ENCODE measurements at regions not wholly inside any gene's neighbourhood (a gene's known extent, or its start where the extent isn't known, plus 50 kb on each side); places are given as distances from the start of the nearest gene placed in this dataset.

DNA sequence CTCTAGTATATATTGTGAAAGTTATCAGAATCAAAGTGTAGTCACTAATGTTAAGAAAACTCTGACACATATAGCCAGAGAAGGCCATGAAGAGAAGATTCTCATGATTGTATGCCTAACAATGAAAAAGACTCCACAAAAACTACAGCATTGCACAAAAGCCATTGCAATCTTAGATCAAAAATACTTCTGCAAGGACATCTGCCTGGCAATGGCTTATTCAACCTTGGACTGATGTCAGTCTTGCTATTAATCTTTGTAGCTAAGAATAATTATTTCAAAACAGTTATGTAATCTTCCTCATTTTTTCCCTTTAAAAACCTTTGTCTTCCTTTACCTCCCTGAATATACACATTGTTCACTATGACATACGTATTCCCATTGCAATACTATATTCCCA is 55.3 kb upstream of the SLC36A4 start:
- Histone ChIP-seq H3K27me3 (no peaks in the 10 kb centered on the region), H3K4me3 (no peak overlapping the region), H3K9me3 (no peaks in the 10 kb centered on the region), H3K27ac (replicated peaks in 1 of 4) (no peak overlapping the region), H3K36me3 (no peaks in the 10 kb centered on the region), H3K4me1 (peaks cover 0 to 24% (median 22%) of the 10 kb centered on the region in 4 donors)
- intact Hi-C loops (cut with DNase I), result no loop called here
- 91% methylated on average over 1 of the region's 1 CpG for WGBS
- no peak for DNase-seq (ENCODE audit: extremely low spot score)
- TF ChIP-seq POLR2A (IDR thresholded peaks at IDR 0.05; ENCODE audit: low read depth), result no peak
- TF ChIP-seq, protein P1, sequence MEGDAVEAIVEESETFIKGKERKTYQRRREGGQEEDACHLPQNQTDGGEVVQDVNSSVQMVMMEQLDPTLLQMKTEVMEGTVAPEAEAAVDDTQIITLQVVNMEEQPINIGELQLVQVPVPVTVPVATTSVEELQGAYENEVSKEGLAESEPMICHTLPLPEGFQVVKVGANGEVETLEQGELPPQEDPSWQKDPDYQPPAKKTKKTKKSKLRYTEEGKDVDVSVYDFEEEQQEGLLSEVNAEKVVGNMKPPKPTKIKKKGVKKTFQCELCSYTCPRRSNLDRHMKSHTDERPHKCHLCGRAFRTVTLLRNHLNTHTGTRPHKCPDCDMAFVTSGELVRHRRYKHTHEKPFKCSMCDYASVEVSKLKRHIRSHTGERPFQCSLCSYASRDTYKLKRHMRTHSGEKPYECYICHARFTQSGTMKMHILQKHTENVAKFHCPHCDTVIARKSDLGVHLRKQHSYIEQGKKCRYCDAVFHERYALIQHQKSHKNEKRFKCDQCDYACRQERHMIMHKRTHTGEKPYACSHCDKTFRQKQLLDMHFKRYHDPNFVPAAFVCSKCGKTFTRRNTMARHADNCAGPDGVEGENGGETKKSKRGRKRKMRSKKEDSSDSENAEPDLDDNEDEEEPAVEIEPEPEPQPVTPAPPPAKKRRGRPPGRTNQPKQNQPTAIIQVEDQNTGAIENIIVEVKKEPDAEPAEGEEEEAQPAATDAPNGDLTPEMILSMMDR (IDR thresholded peaks at IDR 0.05), result no peak
- TF ChIP-seq EP300 (IDR thresholded peaks at IDR 0.05), result no peak
- no peak for TF ChIP-seq POLR2AphosphoS5 (IDR thresholded peaks at IDR 0.05)

DNA sequence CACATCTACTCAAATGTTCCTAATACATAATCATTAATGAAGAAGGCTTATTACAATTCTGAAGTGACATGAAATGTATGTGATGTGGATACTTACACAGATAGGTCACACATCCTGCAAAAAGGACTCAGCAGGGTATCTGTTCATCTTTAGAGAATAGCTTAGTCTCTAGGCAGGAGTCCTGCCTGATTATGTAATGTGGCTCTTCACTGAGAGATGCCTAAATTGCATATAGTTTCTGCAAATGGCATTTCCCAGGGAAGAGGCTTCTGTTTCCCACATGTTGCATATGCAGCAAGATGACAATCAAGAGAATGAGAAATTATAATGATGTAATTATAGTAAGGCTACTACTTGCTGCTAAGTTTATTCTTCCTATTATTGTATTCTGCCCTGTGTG is 58.8 kb upstream of the SLC36A4 start:
- TF ChIP-seq POLR2AphosphoS5 (IDR thresholded peaks at IDR 0.05) (no peak), EP300 (IDR thresholded peaks at IDR 0.05) (no peak), POLR2A (IDR thresholded peaks at IDR 0.05; ENCODE audit: low read depth) (no peak)
- TF ChIP-seq, protein P1 (IDR thresholded peaks at IDR 0.05), result no peak
- Histone ChIP-seq H3K27ac (replicated peaks in 1 of 4) (no peak overlapping the region), H3K4me3 (no peak overlapping the region), H3K36me3 (no peaks in the 10 kb centered on the region), H3K9me3 (peaks cover 0 to 10% (median 3%) of the 10 kb centered on the region in 4 donors), H3K27me3 (no peaks in the 10 kb centered on the region), H3K4me1 (no peaks in the 10 kb centered on the region)
- intact Hi-C loops (cut with DNase I), result no loop called here
- no peak for DNase-seq (ENCODE audit: extremely low spot score)

DNA sequence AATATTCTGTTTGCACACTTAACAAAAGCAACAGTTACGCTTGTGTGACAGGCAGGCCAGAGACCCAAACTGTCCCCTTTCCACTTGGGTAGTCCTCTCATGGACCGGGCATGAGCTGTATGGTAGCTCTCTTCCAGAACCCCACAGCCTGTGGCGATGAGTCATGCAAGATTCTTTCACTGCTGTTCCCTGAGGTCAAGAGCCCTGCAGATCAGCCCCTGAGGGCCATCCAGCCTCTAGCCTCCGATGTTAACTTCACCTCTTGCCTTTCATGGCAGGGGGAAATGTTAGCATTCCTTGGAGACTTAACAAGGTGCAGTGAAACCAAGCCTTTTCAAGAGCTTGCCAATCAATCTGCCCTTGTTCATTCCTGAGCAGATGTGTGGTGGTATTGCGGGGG is 63.2 kb upstream of the DEUP1 start:
- no peak overlapping the region for H3K27ac ChIP-seq (replicated peaks in 1 of 4)
- no peak overlapping the region for H3K4me3 ChIP-seq
- no peaks in the 10 kb centered on the region for H3K36me3 ChIP-seq
- no peaks in the 10 kb centered on the region for H3K9me3 ChIP-seq
- intact Hi-C loops (cut with DNase I), result no loop called here
- no peaks in the 10 kb centered on the region for H3K4me1 ChIP-seq
- 85% methylated on average over 5 of the region's 5 CpGs for WGBS
- no peaks in the 10 kb centered on the region for H3K27me3 ChIP-seq
- TF ChIP-seq POLR2A (IDR thresholded peaks at IDR 0.05; ENCODE audit: low read depth), result no peak
- no peak for TF ChIP-seq POLR2AphosphoS5 (IDR thresholded peaks at IDR 0.05)
- TF ChIP-seq, protein P1 (IDR thresholded peaks at IDR 0.05), result no peak
- TF ChIP-seq EP300 (IDR thresholded peaks at IDR 0.05), result no peak
- DNase-seq (ENCODE audit: extremely low spot score), result no peak

DNA sequence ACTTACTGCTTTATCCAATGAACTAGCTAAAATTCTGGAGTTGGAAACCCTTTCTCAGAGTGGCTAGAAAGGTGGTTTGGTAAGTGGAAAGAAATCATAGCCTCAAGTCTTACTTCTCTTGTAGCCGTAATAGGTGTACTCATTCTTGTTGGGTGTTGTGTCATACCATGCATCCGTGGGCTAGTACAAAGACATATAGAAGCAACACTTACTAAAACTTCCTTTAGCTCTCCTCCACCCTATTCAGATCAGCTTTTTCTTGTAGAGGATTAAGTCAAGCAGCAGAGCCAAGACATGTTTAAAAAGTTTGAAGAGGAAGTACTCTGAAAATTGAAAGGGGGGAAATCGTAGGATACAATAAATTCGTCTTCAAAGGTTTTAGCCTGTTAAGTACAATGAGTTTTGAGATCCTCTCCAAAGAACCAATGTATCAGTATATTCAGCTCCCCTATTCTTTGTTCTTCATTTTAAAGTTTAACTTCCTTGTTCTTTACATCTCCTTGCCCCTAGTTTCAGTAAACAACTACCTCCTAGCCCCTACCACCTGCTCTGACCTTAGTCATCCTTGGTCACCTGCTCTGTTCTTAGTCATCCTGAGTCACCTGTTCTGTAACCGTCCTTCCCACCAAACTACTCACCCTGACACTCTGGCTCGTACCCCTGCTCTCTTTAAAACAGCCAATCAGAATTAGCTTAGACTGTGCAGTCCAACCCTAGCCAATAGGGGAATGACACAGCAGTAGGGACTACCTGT is 62.1 kb upstream of the DEUP1 start:
- no peaks in the 10 kb centered on the region for H3K9me3 ChIP-seq
- intact Hi-C loops (cut with DNase I), result no loop called here
- WGBS, result 74% methylated on average over 6 of the region's 6 CpGs

More for the DNA sequence above, 62.1 kb upstream of the DEUP1 start:
- Histone ChIP-seq H3K27me3 (no peaks in the 10 kb centered on the region), H3K27ac (replicated peaks in 1 of 4) (no peak overlapping the region), H3K4me1 (no peaks in the 10 kb centered on the region), H3K4me3 (no peak overlapping the region), H3K36me3 (no peaks in the 10 kb centered on the region)
- TF ChIP-seq EP300 (IDR thresholded peaks at IDR 0.05), result no peak
- no peak for TF ChIP-seq POLR2A (IDR thresholded peaks at IDR 0.05; ENCODE audit: low read depth)
- no peak for TF ChIP-seq POLR2AphosphoS5 (IDR thresholded peaks at IDR 0.05)
- TF ChIP-seq, protein P1 (IDR thresholded peaks at IDR 0.05), result no peak
- DNase-seq (ENCODE audit: extremely low spot score), result no peak
